NCI-H146 treated with DMSO at 0.1 percent for 48 hours (cell line): ENCODE measurements at regions not wholly inside any gene's neighbourhood (a gene's known extent, or its start where the extent isn't known, plus 50 kb on each side); places are given as distances from the start of the nearest gene placed in this dataset.
"Not testable (repeated sequence)": the region's sequence is repeated elsewhere in the genome, so short reads cannot be mapped to it uniquely, and the experiment has no call there.

ENCODE experiments used
- DNase-seq: peaks from one replicate; lab custom pipeline; 2025; ENCODE audit not compliant: unreplicated experiment; lab: John Stamatoyannopoulos, UW

- not testable (repeated sequence) for DNase-seq
Measured at GRCh38 chr20:26373066-26373465, 676.4 kb upstream of the ZNF337 start.

GRCh38 chr20:26354511-26354910, 657.9 kb upstream of the ZNF337 start:
- DNase-seq: no peak

GRCh38 chr20:26347396-26347795, 650.7 kb upstream of the ZNF337 start:
- no peak for DNase-seq

- not testable (repeated sequence) for DNase-seq
Measured at GRCh38 chr20:26340460-26341065, 643.9 kb upstream of the ZNF337 start.

GRCh38 chr20:26324177-26324576, 627.5 kb upstream of the ZNF337 start:
- no peak for DNase-seq

GRCh38 chr20:26315054-26315453, 618.4 kb upstream of the ZNF337 start:
- no peak for DNase-seq

GRCh38 chr20:26309720-26310119, 613.1 kb upstream of the ZNF337 start:
- not testable (repeated sequence) for DNase-seq

GRCh38 chr20:26308961-26309360, 612.3 kb upstream of the ZNF337 start:
- no peak for DNase-seq

- DNase-seq: no peak
Measured at GRCh38 chr20:26295006-26295405, 598.4 kb upstream of the ZNF337 start.

GRCh38 chr20:26288379-26289061, 591.9 kb upstream of the ZNF337 start:
- DNase-seq: not testable (repeated sequence)

GRCh38 chr20:26279238-26279637, 582.6 kb upstream of the ZNF337 start:
- DNase-seq: no peak

GRCh38 chr20:26277339-26277738, 580.7 kb upstream of the ZNF337 start:
- no peak for DNase-seq

- no peak for DNase-seq
Measured at GRCh38 chr20:26276554-26277210, 580.0 kb upstream of the ZNF337 start.

GRCh38 chr20:26268762-26269161, 572.1 kb upstream of the ZNF337 start:
- not testable (repeated sequence) for DNase-seq

GRCh38 chr20:26260925-26261324, 564.3 kb upstream of the ZNF337 start:
- not testable (repeated sequence) for DNase-seq

- DNase-seq: not testable (repeated sequence)
Measured at GRCh38 chr20:26252311-26252975, 555.8 kb upstream of the ZNF337 start.

- not testable (repeated sequence) for DNase-seq
Measured at GRCh38 chr20:26251376-26251775, 554.7 kb upstream of the ZNF337 start.

- DNase-seq: not testable (repeated sequence)
Measured at GRCh38 chr20:26250249-26251114, 553.8 kb upstream of the ZNF337 start.

GRCh38 chr20:26243731-26244130, 547.1 kb upstream of the ZNF337 start:
- DNase-seq: no peak

- DNase-seq: not testable (repeated sequence)
Measured at GRCh38 chr20:26220609-26221008, 524.0 kb upstream of the ZNF337 start.

- DNase-seq: not testable (repeated sequence)
Measured at GRCh38 chr20:26219546-26219945, 522.9 kb upstream of the ZNF337 start.
